ENCODE measurements at regions not wholly inside any gene's neighbourhood (a gene's known extent, or its start where the extent isn't known, plus 50 kb on each side); places are given as distances from the start of the nearest gene placed in this dataset.

- ChIA-PET POLR2A (interaction anchor here (1.2 kb wide), 1 partner anchor 9 kb away, joined by 4 read pairs; no protein-coding TSS in a partner anchor), CTCF (no interaction called here)
- H3K4me3 Mint-ChIP-seq (ENCODE audit: unreplicated experiment): no peak overlapping the region
- H3K4me1 Mint-ChIP-seq (ENCODE audit: insufficient read depth, unreplicated experiment): peaks cover 24% of the 10 kb centered on the region
- no peaks in the 10 kb centered on the region for H3K9me3 Mint-ChIP-seq (ENCODE audit: unreplicated experiment)
- H3K36me3 Mint-ChIP-seq (ENCODE audit: insufficient read depth, unreplicated experiment): peaks cover 13% of the 10 kb centered on the region
- intact Hi-C loops (cut with micrococcal nuclease): no loop called here
- H3K27ac Mint-ChIP-seq (ENCODE audit: low read depth, unreplicated experiment): no peak overlapping the region
- BruUV-seq (replicated peaks): no TSS peak
- DNase-seq (ENCODE audit: unreplicated experiment): no peak
- H3K27me3 Mint-ChIP-seq (ENCODE audit: insufficient read depth, unreplicated experiment): no peaks in the 10 kb centered on the region
- no peak for TF ChIP-seq CTCF (IDR thresholded peaks at IDR 0.05; ENCODE audit: unreplicated experiment)
Measured at GRCh38 chr12:124617615-124618014, 50.2 kb upstream of the NCOR2 start.

Measured in MCF 10A (cell line).